Stomach (tissue), 8 donors: ENCODE measurements at regions not wholly inside any gene's neighbourhood (a gene's known extent, or its start where the extent isn't known, plus 50 kb on each side); places are given as distances from the start of the nearest gene placed in this dataset.

Source experiments
- DNase-seq, 2 donors: peaks; one replicate each; pipeline versions ENCODE4 v3.0.0 to v3.0.0-alpha.2; 2013 to 2019
- H3K27ac ChIP-seq, 5 donors: fragments of 200-600 bp in 4 of 5; sonication (generic) in 4 of 5; one replicate each; pipeline ENCODE4 v1.5.1; 2013 to 2019; ENCODE audit warnings: mild to moderate bottlenecking in 1 of 5, moderate library complexity in 1 of 5
- H3K27me3 ChIP-seq, 3 donors: fragments of 200-600 bp; sonication (generic); one replicate each; pipeline ENCODE4 v1.5.1; 2017 to 2019; ENCODE audit warnings: mixed run types in 1 of 3
- H3K36me3 ChIP-seq, 4 donors: fragments of 200-600 bp; sonication (generic); 1 replicate in 3 of 4; 2 replicates in 1 of 4; pipeline ENCODE4 v1.5.1; 2016 to 2019
- H3K4me1 ChIP-seq, 4 donors: fragments of 200-600 bp; sonication (generic); one replicate each; pipeline ENCODE4 v1.5.1; 2016 to 2019
- H3K4me3 ChIP-seq, 4 donors: fragments of 200-600 bp; sonication (generic) in 3 of 4; one replicate each; pipeline ENCODE4 v1.5.1; 2016 to 2019; ENCODE audit warnings: mild to moderate bottlenecking in 1 of 4
- H3K9me3 ChIP-seq, 4 donors: fragments of 200-600 bp; sonication (generic); one replicate each; pipeline ENCODE4 v1.5.1; 2016 to 2019
- CTCF ChIP-seq, 7 experiments: fragments of 450-650 bp in 4 of 7; fragments of 200-600 bp in 3 of 7; sonication (generic) in 3 of 7; IDR thresholded peaks; one replicate each; pipeline ENCODE4 v1.5.1; 2016 to 2019; ENCODE audit warnings: antibody characterized with exemption in 7 of 7, control low read depth in 2 of 7, mild to moderate bottlenecking in 1 of 7
- EP300 ChIP-seq: sonication (generic); formaldehyde crosslinking; IDR thresholded peaks from one replicate; pipeline ENCODE4 v1.6.1; 2017; ENCODE audit warnings: antibody characterized with exemption
- POLR2A ChIP-seq, 4 donors: fragments of 450-650 bp; IDR thresholded peaks; one replicate each; pipeline ENCODE4 v1.6.1; 2016; ENCODE audit warnings: antibody characterized with exemption in 4 of 4, control low read depth in 2 of 4, mild to moderate bottlenecking in 1 of 4, moderate library complexity in 1 of 4
- POLR2AphosphoS5 ChIP-seq, 3 donors: sonication (generic); formaldehyde crosslinking; IDR thresholded peaks; one replicate each; pipeline ENCODE4 v1.6.1; 2016; ENCODE audit warnings: antibody characterized with exemption in 3 of 3
- WGBS, 5 donors: extraction: QIAGEN DNeasy Blood & Tissue Kit in 3 of 5; methylation state at CpG; one replicate each; pipeline versions ENCODE4 v1.1.5 to v1.1.7; 2013 to 2018; 5-methylcytosine and 5-hydroxymethylcytosine counted together
- intact Hi-C: fragments of 100-400 bp; cut with DNase I; formaldehyde crosslinking; loops from one replicate; pipeline ENCODE4 v1.15.1; 2023; ENCODE audit warnings: low total_unique reads
- donor health status: healthy with polysubstance abuse.
- donor health status: Bipolar disorder and iron deficiency.
- donor health status: healthy.

- TF ChIP-seq CTCF (IDR thresholded peaks at IDR 0.05), result no peak
- TF ChIP-seq POLR2AphosphoS5 (IDR thresholded peaks at IDR 0.05), result no peak
- TF ChIP-seq EP300, result no peak
- TF ChIP-seq POLR2A (IDR thresholded peaks at IDR 0.05), result no peak
- DNase-seq, result no peak
- H3K27ac ChIP-seq, result no peak overlapping the region
- H3K27me3 ChIP-seq, result no peaks in the 10 kb centered on the region
- no peaks in the 10 kb centered on the region for H3K36me3 ChIP-seq
- peaks cover 0 to 21% (median 9%) of the 10 kb centered on the region in 4 donors for H3K4me1 ChIP-seq
- no peak overlapping the region for H3K4me3 ChIP-seq
- WGBS, 5 donors, result 77 to 93% (median 85%) methylated on average over 1 of the region's 1 CpG
- intact Hi-C loops, result no loop called here
- no peaks in the 10 kb centered on the region for H3K9me3 ChIP-seq
Measured at GRCh38 chr6:139756381-139756780, 381.9 kb upstream of the CITED2 start.

GRCh38 chr6:139754898-139755775 lies 380.7 kb upstream of the CITED2 start:
- Histone ChIP-seq H3K4me3 (no peak overlapping the region), H3K36me3 (no peaks in the 10 kb centered on the region), H3K27me3 (no peaks in the 10 kb centered on the region), H3K4me1 (peaks cover 0 to 21% (median 9%) of the 10 kb centered on the region in 4 donors), H3K27ac (no peak overlapping the region), H3K9me3 (no peaks in the 10 kb centered on the region)
- no peak for DNase-seq
- 31 to 38% (median 36%) methylated on average over 6 of the region's 6 CpGs for WGBS, 5 donors
- intact Hi-C loops, result no loop called here
- TF ChIP-seq POLR2A (IDR thresholded peaks at IDR 0.05) (no peak), POLR2AphosphoS5 (IDR thresholded peaks at IDR 0.05) (no peak), CTCF (IDR thresholded peaks at IDR 0.05) (no peak), EP300 (no peak)

DNA sequence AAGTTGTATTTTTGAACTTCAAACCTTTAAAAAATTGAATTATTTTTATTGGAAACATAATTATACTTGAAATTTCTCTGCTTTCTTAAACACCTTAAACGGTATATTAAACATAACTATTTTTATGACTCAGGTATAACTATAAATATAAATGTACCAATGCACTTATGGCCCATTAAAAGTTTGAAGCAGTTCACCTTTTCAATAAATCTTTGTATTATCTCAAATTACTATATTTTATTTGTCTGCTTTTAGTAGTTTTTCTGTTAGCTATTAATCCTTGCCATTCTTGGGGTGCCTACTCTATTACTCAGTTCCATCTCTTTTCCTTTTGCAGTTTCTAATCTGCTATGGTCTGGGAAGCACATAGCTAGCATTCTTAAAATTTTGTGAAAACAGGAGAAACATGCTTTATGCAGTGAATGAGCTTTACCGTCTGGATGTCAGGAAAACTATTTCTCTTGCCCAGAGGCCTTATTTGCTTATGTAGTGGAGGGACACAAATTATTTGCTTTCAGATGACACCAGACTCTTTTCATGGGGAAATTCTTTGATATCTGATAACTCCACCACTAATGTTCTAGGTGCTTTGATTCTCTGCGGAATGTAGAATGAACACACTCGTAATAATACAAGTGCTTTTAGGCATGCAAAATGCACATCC lies 378.9 kb upstream of the CITED2 start:
- peaks cover 0 to 21% (median 11%) of the 10 kb centered on the region in 4 donors for H3K4me1 ChIP-seq
- no peak for DNase-seq
- H3K4me3 ChIP-seq, result no peak overlapping the region
- intact Hi-C loops, result no loop called here
- 74 to 83% (median 78%) methylated on average over 4 of the region's 4 CpGs for WGBS, 5 donors
- no peak for TF ChIP-seq POLR2A (IDR thresholded peaks at IDR 0.05)
- no peak for TF ChIP-seq POLR2AphosphoS5 (IDR thresholded peaks at IDR 0.05)
- TF ChIP-seq CTCF (IDR thresholded peaks at IDR 0.05), result no peak
- TF ChIP-seq EP300, result no peak
- H3K36me3 ChIP-seq, result no peaks in the 10 kb centered on the region
- no peak overlapping the region for H3K27ac ChIP-seq
- no peaks in the 10 kb centered on the region for H3K27me3 ChIP-seq
- H3K9me3 ChIP-seq, result no peaks in the 10 kb centered on the region

GRCh38 chr6:139752086-139752485 lies 377.6 kb upstream of the CITED2 start:
- H3K9me3 ChIP-seq, result no peaks in the 10 kb centered on the region
- intact Hi-C loops, result no loop called here
- WGBS, 5 donors, result 67 to 87% (median 82%) methylated on average over 2 of the region's 2 CpGs
- no peaks in the 10 kb centered on the region for H3K36me3 ChIP-seq
- no peak overlapping the region for H3K4me3 ChIP-seq
- H3K27me3 ChIP-seq, result no peaks in the 10 kb centered on the region
- peaks cover 0 to 21% (median 11%) of the 10 kb centered on the region in 4 donors for H3K4me1 ChIP-seq
- no peak overlapping the region for H3K27ac ChIP-seq
- no peak for TF ChIP-seq EP300
- TF ChIP-seq POLR2A (IDR thresholded peaks at IDR 0.05), result no peak
- no peak for TF ChIP-seq CTCF (IDR thresholded peaks at IDR 0.05)
- TF ChIP-seq POLR2AphosphoS5 (IDR thresholded peaks at IDR 0.05), result no peak
- DNase-seq, result no peak
